ENCODE measurements at regions not wholly inside any gene's neighbourhood (a gene's known extent, or its start where the extent isn't known, plus 50 kb on each side); places are given as distances from the start of the nearest gene placed in this dataset.

DNA sequence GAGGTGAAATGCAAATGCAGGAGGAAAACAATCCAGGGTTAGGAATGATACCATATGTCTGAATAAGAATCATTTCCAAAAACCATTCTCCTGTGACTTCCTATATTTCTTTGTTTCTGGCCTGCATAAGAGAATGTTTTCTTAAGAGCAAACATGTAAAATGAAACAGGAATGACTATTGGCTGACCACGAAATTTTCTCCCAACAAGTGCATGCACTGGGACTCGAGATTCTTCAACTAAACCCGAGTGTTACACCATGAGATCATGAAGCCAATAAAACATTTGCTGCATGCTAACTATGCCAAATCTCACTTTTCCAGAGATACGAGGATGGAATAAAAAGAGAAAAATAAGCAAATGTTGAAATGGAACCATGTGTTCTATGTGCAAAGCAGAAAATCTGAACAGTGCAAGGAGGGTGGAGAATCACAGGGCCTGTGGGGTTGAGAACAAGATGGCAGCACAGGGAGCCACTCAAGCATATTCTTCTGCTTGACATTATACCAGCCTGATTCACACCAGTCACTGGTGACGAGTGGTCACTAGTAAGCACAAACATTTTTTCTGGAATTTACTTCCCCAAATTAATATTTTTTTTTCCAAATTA is 212.2 kb upstream of the FOXA2 start:
- TF ChIP-seq YY1 (IDR thresholded peaks at IDR 0.05; ENCODE audit: insufficient read depth, insufficient read length) (no peak), ZNF274 (IDR thresholded peaks at IDR 0.05; ENCODE audit: low read depth, low read length) (no peak), SUZ12 (IDR thresholded peaks at IDR 0.05; ENCODE audit: extremely low read depth, insufficient read depth, insufficient read length) (no peak)
